Caco-2 (cell line): ENCODE measurements at regions not wholly inside any gene's neighbourhood (a gene's known extent, or its start where the extent isn't known, plus 50 kb on each side); places are given as distances from the start of the nearest gene placed in this dataset.

Source experiments
- BruUV-seq: library from RNA; stranded (reverse); fragments of 400-500 nt; replicated peaks from 2 replicates; lab custom pipeline; 2021; lab: Mats Ljungman, UMichigan
- CTCF ChIA-PET: fragments of 300-600 bp; sonication (Branson Sonifier 250); formaldehyde crosslinking; loops from one replicate; lab custom pipeline; 2022; ENCODE audit warnings: antibody characterized with exemption; lab: Charles Lee
- POLR2A ChIA-PET: fragments of 300-600 bp; sonication (Branson Sonifier 250); formaldehyde crosslinking; loops from one replicate; lab custom pipeline; 2022; ENCODE audit warnings: antibody characterized with exemption; lab: Charles Lee
- DNase-seq, 2 experiments: peaks; one replicate each; pipeline versions ENCODE4 v3.0.0 to v3.0.0-alpha.2; 2020 to 2022
- H3K27me3 ChIP-seq: replicated peaks from 2 replicates; pipeline ENCODE4 v1.6.0; 2011; ENCODE audit warnings: low read length; ENCODE audit not compliant: control insufficient read depth, insufficient read depth
- H3K36me3 ChIP-seq: 2 replicates; pipeline ENCODE4 v1.5.1; 2011; ENCODE audit warnings: low read length; ENCODE audit not compliant: control insufficient read depth, insufficient read depth
- H3K4me1 ChIP-seq: fragments of 250-450 bp; sonication (Bioruptor Pico); 2 replicates; pipeline ENCODE4 v1.5.1; 2020; ENCODE audit warnings: mild to moderate bottlenecking
- H3K4me3 ChIP-seq: 2 replicates; pipeline ENCODE4 v1.5.1; 2011; ENCODE audit warnings: low read depth, mild to moderate bottlenecking, control low read depth, low read length
- H3K9me3 ChIP-seq: fragments of 250-450 bp; sonication (Bioruptor Pico); 2 replicates; pipeline ENCODE4 v1.5.1; 2020; ENCODE audit warnings: mild to moderate bottlenecking, moderate library complexity
- H3K27ac Mint-ChIP-seq: one replicate; pipeline ENCODE4 v1.8.0; 2022; ENCODE audit warnings: mixed read lengths; ENCODE audit not compliant: unreplicated experiment
- H3K27me3 Mint-ChIP-seq: one replicate; pipeline ENCODE4 v1.8.0; 2022; ENCODE audit warnings: mixed read lengths; ENCODE audit not compliant: insufficient read depth, unreplicated experiment
- H3K36me3 Mint-ChIP-seq: one replicate; pipeline ENCODE4 v1.8.0; 2022; ENCODE audit warnings: mild to moderate bottlenecking, mixed read lengths; ENCODE audit not compliant: insufficient read depth, unreplicated experiment
- H3K4me1 Mint-ChIP-seq: one replicate; pipeline ENCODE4 v1.8.0; 2022; ENCODE audit warnings: low read depth, mixed read lengths; ENCODE audit not compliant: unreplicated experiment
- H3K4me3 Mint-ChIP-seq: one replicate; pipeline ENCODE4 v1.8.0; 2022; ENCODE audit warnings: mild to moderate bottlenecking, moderate library complexity, mixed read lengths; ENCODE audit not compliant: unreplicated experiment
- H3K9me3 Mint-ChIP-seq: one replicate; pipeline ENCODE4 v1.8.0; 2022; ENCODE audit warnings: mixed read lengths; ENCODE audit not compliant: unreplicated experiment
- CTCF ChIP-seq, 2 experiments: fragments of 200-600 bp in 1 of 2; IDR thresholded peaks; 1 replicate in 1 of 2; 2 replicates in 1 of 2; pipeline versions ENCODE4 v1.5.1 to v1.8.0; 2011 to 2022; ENCODE audit warnings: antibody characterized with exemption in 1 of 2, control low read depth in 1 of 2, inconsistent platforms in 1 of 2, low read depth in 1 of 2, low read length in 1 of 2, mild to moderate bottlenecking in 1 of 2, moderate library complexity in 1 of 2; ENCODE audit not compliant: insufficient read depth in 1 of 2, severe bottlenecking in 1 of 2, unreplicated experiment in 1 of 2
- intact Hi-C: fragments of 100-400 bp; cut with micrococcal nuclease; formaldehyde crosslinking; loops from one replicate; pipeline ENCODE4 v1.10.0; 2022; ENCODE audit not compliant: unreplicated experiment

GRCh38 chr18:54689319-54689718 is 98.3 kb downstream of the DYNAP start:
- Mint-ChIP-seq H3K27ac (no peak overlapping the region), H3K36me3 (no peaks in the 10 kb centered on the region), H3K4me1 (no peaks in the 10 kb centered on the region), H3K4me3 (no peak overlapping the region), H3K27me3 (peaks cover 3% of the 10 kb centered on the region), H3K9me3 (no peaks in the 10 kb centered on the region)
- ChIA-PET CTCF (no interaction called here), POLR2A (no interaction called here)
- H3K27me3 ChIP-seq: no peaks in the 10 kb centered on the region
- BruUV-seq: no TSS peak
- no peak for TF ChIP-seq CTCF (IDR thresholded peaks at IDR 0.05; ENCODE audit: insufficient read depth in 1 of 2, low read depth in 1 of 2, low read length in 1 of 2, severe bottlenecking in 1 of 2, unreplicated experiment in 1 of 2)
- intact Hi-C loops: no loop called here
- no peaks in the 10 kb centered on the region for H3K9me3 ChIP-seq
- H3K4me3 ChIP-seq: no peak overlapping the region
- no peaks in the 10 kb centered on the region for H3K36me3 ChIP-seq
- no peak for DNase-seq
- H3K4me1 ChIP-seq: no peaks in the 10 kb centered on the region

GRCh38 chr18:54690198-54690597 is 99.2 kb downstream of the DYNAP start:
- Mint-ChIP-seq H3K27ac (no peak overlapping the region), H3K36me3 (no peaks in the 10 kb centered on the region), H3K27me3 (peaks cover 3% of the 10 kb centered on the region), H3K4me3 (no peak overlapping the region), H3K4me1 (no peaks in the 10 kb centered on the region), H3K9me3 (no peaks in the 10 kb centered on the region)
- Histone ChIP-seq H3K9me3 (no peaks in the 10 kb centered on the region), H3K36me3 (no peaks in the 10 kb centered on the region), H3K4me3 (no peak overlapping the region), H3K27me3 (no peaks in the 10 kb centered on the region), H3K4me1 (no peaks in the 10 kb centered on the region)
- no peak for TF ChIP-seq CTCF (IDR thresholded peaks at IDR 0.05; ENCODE audit: insufficient read depth in 1 of 2, low read depth in 1 of 2, low read length in 1 of 2, severe bottlenecking in 1 of 2, unreplicated experiment in 1 of 2)
- no peak for DNase-seq
- POLR2A ChIA-PET: no interaction called here
- BruUV-seq: no TSS peak
- CTCF ChIA-PET: no interaction called here
- intact Hi-C loops: no loop called here

- Mint-ChIP-seq H3K9me3 (no peaks in the 10 kb centered on the region), H3K27me3 (peaks cover 3% of the 10 kb centered on the region), H3K4me1 (no peaks in the 10 kb centered on the region), H3K4me3 (no peak overlapping the region), H3K27ac (no peak overlapping the region), H3K36me3 (no peaks in the 10 kb centered on the region)
- ChIA-PET POLR2A (no interaction called here), CTCF (no interaction called here)
- Histone ChIP-seq H3K4me3 (no peak overlapping the region), H3K36me3 (no peaks in the 10 kb centered on the region), H3K27me3 (no peaks in the 10 kb centered on the region), H3K4me1 (no peaks in the 10 kb centered on the region), H3K9me3 (no peaks in the 10 kb centered on the region)
- intact Hi-C loops: no loop called here
- BruUV-seq: no TSS peak
- no peak for TF ChIP-seq CTCF (IDR thresholded peaks at IDR 0.05; ENCODE audit: insufficient read depth in 1 of 2, low read depth in 1 of 2, low read length in 1 of 2, severe bottlenecking in 1 of 2, unreplicated experiment in 1 of 2)
- DNase-seq: no peak
Observed at GRCh38 chr18:54692463-54692862, 101.4 kb downstream of the DYNAP start.
